Suprapubic skin (tissue), 4 donors: ENCODE measurements at regions not wholly inside any gene's neighbourhood (a gene's known extent, or its start where the extent isn't known, plus 50 kb on each side); places are given as distances from the start of the nearest gene placed in this dataset.

ENCODE experiments used
- CTCF ChIP-seq, 2 donors: fragments of 200-600 bp in 1 of 2; fragments of 450-650 bp in 1 of 2; sonication (generic) in 1 of 2; IDR thresholded peaks; one replicate each; pipeline ENCODE4 v1.5.1; 2016 to 2019; ENCODE audit warnings: antibody characterized with exemption in 2 of 2, mild to moderate bottlenecking in 1 of 2, moderate library complexity in 1 of 2
- POLR2A ChIP-seq, 2 donors: fragments of 450-650 bp; IDR thresholded peaks; one replicate each; pipeline ENCODE4 v1.6.1; 2017; ENCODE audit warnings: antibody characterized with exemption in 2 of 2, mild to moderate bottlenecking in 2 of 2, moderate library complexity in 2 of 2
- POLR2AphosphoS5 ChIP-seq, 3 donors: sonication (generic); formaldehyde crosslinking; IDR thresholded peaks; one replicate each; pipeline ENCODE4 v1.6.1; 2017; ENCODE audit warnings: antibody characterized with exemption in 3 of 3

- TF ChIP-seq CTCF (IDR thresholded peaks at IDR 0.05) (no peak), POLR2AphosphoS5 (IDR thresholded peaks at IDR 0.05) (no peak), POLR2A (IDR thresholded peaks at IDR 0.05) (no peak)
These were observed 231.6 kb downstream of the CASP12 start for GRCh38 chr11:104666624-104667023.
